Adrenal gland (tissue), 5 donors: ENCODE measurements at regions not wholly inside any gene's neighbourhood (a gene's known extent, or its start where the extent isn't known, plus 50 kb on each side); places are given as distances from the start of the nearest gene placed in this dataset.
A peak's percentile ranks its signal among the peaks of the same experiment; 100 is the strongest.

ENCODE experiments used
- CTCF ChIP-seq, 6 experiments: fragments of 450-650 bp in 4 of 6; fragments of 200-600 bp in 2 of 6; sonication (generic) in 1 of 6; IDR thresholded peaks; 1 replicate in 5 of 6; 2 replicates in 1 of 6; pipeline versions ENCODE4 v1.5.1 to v1.8.0; 2016 to 2021; ENCODE audit warnings: antibody characterized with exemption in 6 of 6, mild to moderate bottlenecking in 2 of 6, moderate library complexity in 1 of 6
- POLR2A ChIP-seq, 2 donors: fragments of 450-650 bp; IDR thresholded peaks; one replicate each; pipeline ENCODE4 v1.6.1; 2017; ENCODE audit warnings: antibody characterized with exemption in 2 of 2, mild to moderate bottlenecking in 2 of 2, moderate library complexity in 1 of 2
- donor health status: DM: no; HTN: no; CAD: no.

- TF ChIP-seq CTCF (IDR thresholded peaks at IDR 0.05) (peak in 2 of 6 experiments; percentile 20 to 24), POLR2A (IDR thresholded peaks at IDR 0.05) (no peak)
These were observed 101.2 kb upstream of the FSHR start for GRCh38 chr2:49255409-49255971.
